ENCODE measurements at regions not wholly inside any gene's neighbourhood (a gene's known extent, or its start where the extent isn't known, plus 50 kb on each side); places are given as distances from the start of the nearest gene placed in this dataset.
A peak's percentile ranks its signal among the peaks of the same experiment; 100 is the strongest.

DNA sequence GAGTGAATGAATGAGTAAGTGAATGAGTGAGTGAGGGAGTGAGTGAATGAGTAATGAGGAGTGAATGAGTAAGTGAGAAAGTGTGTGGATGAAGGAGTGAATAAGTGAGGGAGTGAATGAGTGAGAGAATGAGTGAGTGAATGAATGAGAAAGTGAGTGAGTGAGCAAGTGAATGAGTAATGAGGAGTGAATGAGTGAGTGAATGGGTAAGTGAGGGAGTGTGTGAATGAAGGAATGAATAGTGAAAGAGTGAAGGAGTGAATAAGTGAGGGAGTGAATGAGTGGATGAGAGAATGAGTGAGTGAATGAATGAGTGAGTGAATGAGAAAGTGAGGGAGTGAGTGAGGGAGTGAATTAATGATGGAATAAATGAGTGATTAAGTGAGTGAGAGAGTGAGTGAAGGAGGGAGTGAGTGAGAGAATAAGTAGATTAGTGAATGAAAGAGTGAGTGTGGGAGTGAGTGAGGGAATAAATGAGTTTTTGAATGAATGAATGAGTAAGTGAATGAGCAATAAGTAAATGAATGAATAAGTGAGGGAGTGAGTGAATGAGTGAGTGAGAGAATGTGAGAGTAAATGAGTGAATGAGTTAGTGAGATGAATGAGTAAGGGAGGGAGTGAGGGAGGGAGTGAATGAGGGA, 364.5 kb downstream of the ADGRD1 start:
- Histone ChIP-seq H3K23ac (ENCODE audit: insufficient read length) (no peak overlapping the region), H3K79me2 (ENCODE audit: control insufficient read depth in 1 of 2, insufficient read depth in 2 of 2, low read length in 2 of 2) (no peaks in the 10 kb centered on the region), H3K56ac (replicated peaks; ENCODE audit: insufficient read length, low read depth, low read length) (no peak overlapping the region), H3K9me3 (ENCODE audit: insufficient read depth in 2 of 2, low read depth in 1 of 2, low read length in 1 of 2) (peaks cover 15 to 31% of the 10 kb centered on the region in 2 experiments), H3K27ac (ENCODE audit: low read depth, low read length) (no peak overlapping the region), H2BK5ac (ENCODE audit: low read depth, low read length) (no peak overlapping the region), H3K23me2 (ENCODE audit: low read depth, low read length) (peaks cover 15% of the 10 kb centered on the region; the same call in 1 of the 2 replicates), H3K14ac (ENCODE audit: insufficient read length) (no peak overlapping the region), H3K9ac (replicated peaks in 1 of 4; ENCODE audit: extremely low read depth in 1 of 4, low read depth in 3 of 4, low read length in 3 of 4) (no peak overlapping the region), H2BK20ac (ENCODE audit: low read length) (no peak overlapping the region), H3K27me3 (replicated peaks in 1 of 4; ENCODE audit: control insufficient read depth in 3 of 4, extremely low read depth in 1 of 4, insufficient read depth in 3 of 4, low read length in 3 of 4) (no peaks in the 10 kb centered on the region), H3K79me1 (ENCODE audit: low read depth, low read length) (no peaks in the 10 kb centered on the region), H4K20me1 (replicated peaks in 1 of 2; ENCODE audit: control insufficient read depth in 1 of 2, insufficient read depth in 2 of 2, low read length in 2 of 2) (no peaks in the 10 kb centered on the region), H4K8ac (ENCODE audit: extremely low read depth, insufficient read depth, low read length) (no peak overlapping the region), H3K36me3 (ENCODE audit: control insufficient read depth in 2 of 4, insufficient read depth in 4 of 4, low read length in 3 of 4) (no peaks in the 10 kb centered on the region; a peak in 1 of 8 replicates), H2AK5ac (ENCODE audit: low read depth, low read length) (no peak overlapping the region), H3K4ac (replicated peaks; ENCODE audit: insufficient read length, low read depth, low read length) (no peak overlapping the region), H4K91ac (replicated peaks; ENCODE audit: insufficient read length, low read length) (no peak overlapping the region), H2BK12ac (ENCODE audit: low read depth, low read length) (no peak overlapping the region), H3K18ac (ENCODE audit: extremely low read depth, low read length) (no peak overlapping the region), H2BK120ac (replicated peaks; ENCODE audit: low read depth, low read length) (no peak overlapping the region), H2BK15ac (ENCODE audit: low read length) (no peak overlapping the region), H2AFZ (ENCODE audit: low read length) (no peak overlapping the region), H4K5ac (ENCODE audit: insufficient read length, low read depth, low read length) (no peak overlapping the region), H3K4me2 (ENCODE audit: insufficient read depth in 1 of 2, low read depth in 2 of 2, low read length in 2 of 2) (0 out of 4 replicates have a peak overlapping the region, but pooled peaks of 1 of the 2 experiments have one; percentile 7), H3K4me3 (ENCODE audit: extremely low read depth in 1 of 4, insufficient read depth in 2 of 4, low read depth in 3 of 4, low read length in 4 of 4) (no peak overlapping the region), H3K4me1 (replicated peaks in 1 of 4; ENCODE audit: control insufficient read depth in 3 of 4, insufficient read depth in 4 of 4, low read length in 3 of 4) (peaks cover 0 to 4% (median 0%) of the 10 kb centered on the region in 4 experiments; a peak in 2 of 7 replicates)
- ChIA-PET CTCF (ENCODE audit: partially characterized antibody) (no interaction called here), POLR2A (ENCODE audit: partially characterized antibody) (no interaction called here)
- FAIRE-seq = no peak
- no peak for DNase-seq (ENCODE audit: low read depth in 1 of 2, low spot score in 2 of 2)
- no peak for TF ChIP-seq TCF12 (IDR thresholded peaks at IDR 0.05; ENCODE audit: low read depth, low read length)
- TF ChIP-seq POLR2AphosphoS5 (IDR thresholded peaks at IDR 0.05; ENCODE audit: low read depth, low read length) = no peak
- TF ChIP-seq SP4 (IDR thresholded peaks at IDR 0.05; ENCODE audit: low read length) = no peak
- no peak for TF ChIP-seq JUN (IDR thresholded peaks at IDR 0.05; ENCODE audit: low read depth, low read length)
- no peak for TF ChIP-seq NRF1 (IDR thresholded peaks at IDR 0.05; ENCODE audit: low read depth, low read length)
- TF ChIP-seq POLR2A (IDR thresholded peaks at IDR 0.05; ENCODE audit: control extremely low read depth in 1 of 2, low read depth in 2 of 2, low read length in 2 of 2) = no peak
- no peak for TF ChIP-seq SIN3A (conservative IDR thresholded peaks at IDR 0.05 in 1 of 2, IDR thresholded peaks at IDR 0.05 in 1 of 2; ENCODE audit: low read depth in 1 of 2, low read length in 2 of 2)
- no peak for TF ChIP-seq BACH1 (IDR thresholded peaks at IDR 0.05; ENCODE audit: low read length)
- TF ChIP-seq CTBP2 (IDR thresholded peaks at IDR 0.05; ENCODE audit: borderline replicate concordance, insufficient read depth, insufficient read length, low read length) = no peak
- no peak for TF ChIP-seq TAF7 (optimal IDR thresholded peaks at IDR 0.05; ENCODE audit: borderline replicate concordance, low read depth, low read length)
- no peak for TF ChIP-seq YY1 (IDR thresholded peaks at IDR 0.05; ENCODE audit: low read depth, low read length)
- no peak for TF ChIP-seq TEAD4 (IDR thresholded peaks at IDR 0.05; ENCODE audit: low read depth, low read length)
- TF ChIP-seq RXRA (IDR thresholded peaks at IDR 0.05; ENCODE audit: insufficient read depth, low read depth, low read length) = no peak

Measured in H1 (cell line).